WTC11 (cell line): ENCODE measurements at regions not wholly inside any gene's neighbourhood (a gene's known extent, or its start where the extent isn't known, plus 50 kb on each side); places are given as distances from the start of the nearest gene placed in this dataset.

Experiments
- ATAC-seq: fragments of 200-7000 bp; cut with Tn5 transposase; 2 replicates; pipeline ENCODE4 v1.10.0; 2021; ENCODE audit warnings: mild to moderate bottlenecking, moderate library complexity
- CTCF ChIA-PET: fragments of 300-600 bp; sonication (Branson Sonifier 250); formaldehyde crosslinking; loops from one replicate; lab custom pipeline; 2021; ENCODE audit warnings: antibody characterized with exemption; lab: Charles Lee
- POLR2A ChIA-PET: fragments of 350-600 bp; sonication (Branson Sonifier 250); formaldehyde crosslinking; loops from one replicate; lab custom pipeline; 2021; ENCODE audit warnings: antibody characterized with exemption; lab: Charles Lee
- DNase-seq: peaks from one replicate; pipeline ENCODE4 v3.0.0; 2021; ENCODE audit warnings: low spot score
- H3K27ac Mint-ChIP-seq: 2 replicates; pipeline ENCODE4 v1.8.0; 2021; ENCODE audit warnings: mixed read lengths
- H3K27me3 Mint-ChIP-seq: 2 replicates; pipeline ENCODE4 v1.8.0; 2021; ENCODE audit warnings: low read depth, mild to moderate bottlenecking, moderate library complexity, mixed read lengths
- H3K36me3 Mint-ChIP-seq: 2 replicates; pipeline ENCODE4 v1.8.0; 2021; ENCODE audit warnings: mixed read lengths
- H3K4me1 Mint-ChIP-seq: 2 replicates; pipeline ENCODE4 v1.8.0; 2022; ENCODE audit warnings: mixed read lengths
- H3K4me3 Mint-ChIP-seq: 2 replicates; pipeline ENCODE4 v1.8.0; 2021; ENCODE audit warnings: mild to moderate bottlenecking, moderate library complexity, mixed read lengths
- H3K9me3 Mint-ChIP-seq: 2 replicates; pipeline ENCODE4 v1.8.0; 2021; ENCODE audit warnings: mixed read lengths
- CBFB ChIP-seq: sonication (generic); formaldehyde crosslinking; IDR thresholded peaks from 2 replicates; pipeline ENCODE4 v1.8.1; 2022; ENCODE audit warnings: mild to moderate bottlenecking, low read depth, missing genetic modification reagents
- ELF4 ChIP-seq: sonication (generic); formaldehyde crosslinking; IDR thresholded peaks from 2 replicates; pipeline ENCODE4 v1.8.1; 2022; ENCODE audit warnings: low read depth, mild to moderate bottlenecking, moderate library complexity, missing genetic modification reagents
- ETV6 ChIP-seq: sonication (generic); formaldehyde crosslinking; IDR thresholded peaks from 2 replicates; pipeline ENCODE4 v1.8.1; 2022; ENCODE audit warnings: mild to moderate bottlenecking, missing genetic modification reagents
- FOXJ3 ChIP-seq: sonication (generic); formaldehyde crosslinking; IDR thresholded peaks from 2 replicates; pipeline ENCODE4 v1.9.0; 2021; ENCODE audit warnings: missing genetic modification reagents, mild to moderate bottlenecking, borderline replicate concordance
- GRHL2 ChIP-seq: fragments of 250-450 bp; sonication (Bioruptor Pico); IDR thresholded peaks from 2 replicates; pipeline ENCODE4 v1.8.0; 2022; ENCODE audit warnings: mild to moderate bottlenecking, moderate library complexity; ENCODE audit not compliant: insufficient replicate concordance, severe bottlenecking
- JAZF1 ChIP-seq: fragments of 250-450 bp; sonication (Bioruptor Pico); IDR thresholded peaks from 2 replicates; pipeline ENCODE4 v1.9.0; 2021; ENCODE audit warnings: moderate library complexity, mild to moderate bottlenecking, inconsistent platforms
- JUN ChIP-seq: sonication (generic); formaldehyde crosslinking; IDR thresholded peaks from 2 replicates; pipeline ENCODE4 v1.8.0; 2023; ENCODE audit warnings: mild to moderate bottlenecking, missing genetic modification reagents
- MYBL2 ChIP-seq: sonication (generic); formaldehyde crosslinking; IDR thresholded peaks from 2 replicates; pipeline ENCODE4 v1.8.1; 2023; ENCODE audit warnings: mild to moderate bottlenecking, moderate library complexity, missing genetic modification reagents
- NFYB ChIP-seq: sonication (generic); formaldehyde crosslinking; conservative IDR thresholded peaks from 2 replicates; pipeline ENCODE4 v1.8.0; 2022; ENCODE audit warnings: low read depth, missing genetic modification reagents
- NR1H2 ChIP-seq: sonication (generic); formaldehyde crosslinking; IDR thresholded peaks from 2 replicates; pipeline ENCODE4 v1.9.0; 2021; ENCODE audit warnings: mild to moderate bottlenecking, moderate library complexity, missing genetic modification reagents
- NR2C2 ChIP-seq: sonication (generic); formaldehyde crosslinking; IDR thresholded peaks from 2 replicates; pipeline ENCODE4 v1.8.0; 2022; ENCODE audit warnings: mild to moderate bottlenecking, missing genetic modification reagents
- NR3C1 ChIP-seq: sonication (generic); formaldehyde crosslinking; conservative IDR thresholded peaks from 2 replicates; pipeline ENCODE4 v1.8.1; 2023; ENCODE audit warnings: low read depth, mild to moderate bottlenecking, missing genetic modification reagents
- SOX15 ChIP-seq: fragments of 250-450 bp; sonication (Bioruptor Pico); IDR thresholded peaks from 2 replicates; pipeline ENCODE4 v1.9.0; 2021; ENCODE audit warnings: mild to moderate bottlenecking
- TEAD4 ChIP-seq: sonication (generic); formaldehyde crosslinking; IDR thresholded peaks from 2 replicates; pipeline ENCODE4 v1.8.0; 2022; ENCODE audit warnings: mild to moderate bottlenecking, missing genetic modification reagents
- ZNF121 ChIP-seq: sonication (generic); formaldehyde crosslinking; IDR thresholded peaks from 2 replicates; pipeline ENCODE4 v1.8.0; 2023; ENCODE audit warnings: missing genetic modification reagents
- ZNF416 ChIP-seq: fragments of 250-450 bp; sonication (Bioruptor Pico); IDR thresholded peaks from 2 replicates; pipeline ENCODE4 v1.9.0; 2021; ENCODE audit warnings: mild to moderate bottlenecking, inconsistent platforms
- ZNF423 ChIP-seq: fragments of 250-450 bp; sonication (Bioruptor Pico); IDR thresholded peaks from 2 replicates; pipeline ENCODE4 v2.1.2; 2022; ENCODE audit warnings: mild to moderate bottlenecking, moderate library complexity
- TF ChIP-seq, protein P1 (sequence below): sonication (generic); formaldehyde crosslinking; IDR thresholded peaks from 2 replicates; pipeline ENCODE4 v1.8.1; 2023; ENCODE audit warnings: mild to moderate bottlenecking, missing genetic modification reagents
- TF ChIP-seq, protein P2 (sequence below): sonication (generic); formaldehyde crosslinking; IDR thresholded peaks from 2 replicates; pipeline ENCODE4 v1.8.1; 2022; ENCODE audit warnings: low read depth, mild to moderate bottlenecking, moderate library complexity, missing genetic modification reagents, borderline replicate concordance
- TF ChIP-seq, protein P3 (sequence below): fragments of 250-450 bp; sonication (Bioruptor Pico); IDR thresholded peaks from 2 replicates; pipeline ENCODE4 v2.1.2; 2022; ENCODE audit warnings: mild to moderate bottlenecking, moderate library complexity
- TF ChIP-seq, protein P4 (sequence below): sonication (generic); formaldehyde crosslinking; conservative IDR thresholded peaks from 2 replicates; pipeline ENCODE4 v1.8.1; 2022; ENCODE audit warnings: mild to moderate bottlenecking, missing genetic modification reagents
- TF ChIP-seq, protein P5 (sequence below): sonication (generic); formaldehyde crosslinking; IDR thresholded peaks from 2 replicates; pipeline ENCODE4 v1.8.1; 2022; ENCODE audit warnings: mild to moderate bottlenecking, missing genetic modification reagents, moderate library complexity, borderline replicate concordance
- TF ChIP-seq, protein P6 (sequence below): sonication (generic); formaldehyde crosslinking; IDR thresholded peaks from 2 replicates; pipeline ENCODE4 v1.8.0; 2022; ENCODE audit warnings: mild to moderate bottlenecking, missing genetic modification reagents
- TF ChIP-seq, protein P7 (sequence below): fragments of 250-450 bp; sonication (Bioruptor Pico); IDR thresholded peaks from 2 replicates; pipeline ENCODE4 v1.9.0; 2021; ENCODE audit warnings: mild to moderate bottlenecking

DNA sequence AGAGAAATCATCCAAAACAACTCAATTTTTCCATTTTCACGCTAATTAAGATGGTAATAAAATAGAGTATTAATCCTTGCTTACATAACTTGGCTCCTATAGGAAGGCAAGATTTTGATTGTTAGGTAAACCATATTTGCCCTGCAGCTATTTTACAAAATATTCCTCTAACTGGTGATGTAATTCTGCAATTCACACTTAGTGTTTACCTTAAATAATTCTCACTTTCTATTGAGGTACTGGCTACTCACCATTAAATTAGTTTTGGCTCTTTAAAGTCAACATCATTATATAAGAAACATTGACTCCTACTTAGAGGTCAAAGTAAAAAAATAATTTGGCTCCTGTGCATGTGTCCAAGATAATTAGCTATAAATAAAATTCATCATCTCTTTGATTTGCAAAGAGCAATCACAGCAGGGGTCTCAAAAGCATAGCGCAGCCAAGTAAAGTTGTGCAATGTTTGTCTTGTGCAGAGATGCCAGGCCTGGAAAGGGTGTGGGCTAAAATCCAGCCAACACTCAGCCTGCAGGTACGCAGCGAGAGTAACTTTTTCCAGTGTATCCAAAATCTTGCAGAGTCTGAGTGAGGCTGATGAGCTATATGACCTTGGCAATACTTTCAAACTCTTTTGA is 501.2 kb downstream of the MMUT start:
- Mint-ChIP-seq H3K9me3 (no peaks in the 10 kb centered on the region), H3K4me1 (peaks cover 17% of the 10 kb centered on the region), H3K36me3 (no peaks in the 10 kb centered on the region), H3K4me3 (no peak overlapping the region), H3K27ac (no peak overlapping the region), H3K27me3 (no peaks in the 10 kb centered on the region)
- ATAC-seq (no peak), DNase-seq (no peak)
- ChIA-PET POLR2A (no interaction called here), CTCF (no interaction called here)
- TF ChIP-seq ZNF121 (CRISPR knock-in tag) (no peak), NR3C1 (CRISPR knock-in tag) (no peak), ELF4 (CRISPR knock-in tag) (no peak), SOX15 (CRISPR knock-in tag) (no peak)

DNA sequence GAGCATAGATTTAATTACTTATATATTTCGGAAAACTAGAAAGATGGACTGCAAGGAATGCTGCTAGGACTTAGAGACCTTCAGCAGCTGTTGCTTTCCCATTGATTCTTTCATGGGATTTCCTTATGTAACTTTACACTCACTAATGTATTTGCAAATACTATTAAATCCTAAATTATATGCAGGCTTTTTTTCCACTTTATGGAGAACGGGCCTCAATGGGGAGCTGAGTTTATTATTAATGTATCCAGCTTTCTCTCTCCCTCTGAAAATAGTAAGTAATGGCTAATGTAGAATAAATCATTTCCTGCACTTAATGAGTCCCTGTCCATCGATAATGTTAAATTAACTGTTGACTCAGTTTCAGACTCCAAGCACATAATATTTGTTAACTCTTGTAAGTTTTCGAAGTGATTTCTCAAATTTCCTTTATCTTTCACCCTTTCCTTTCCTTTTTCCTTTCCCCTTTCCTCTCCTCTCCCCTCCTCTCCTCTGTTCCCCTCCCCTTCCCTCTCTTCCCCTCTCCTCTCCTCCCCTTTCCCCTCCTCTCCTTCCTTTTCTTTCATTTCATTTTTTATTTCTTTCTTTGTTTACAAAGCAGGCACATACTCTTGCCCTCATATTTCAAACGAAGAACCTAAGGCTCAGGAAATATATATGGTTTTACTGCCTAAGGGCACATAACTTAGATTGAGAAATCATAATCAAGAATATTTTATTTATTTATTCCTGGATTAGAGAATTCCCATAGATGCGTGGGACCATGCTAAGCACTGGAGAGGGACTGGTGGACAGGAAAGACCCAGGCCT is 503.6 kb downstream of the MMUT start:
- Mint-ChIP-seq H3K27ac (no peak overlapping the region), H3K27me3 (no peaks in the 10 kb centered on the region), H3K4me1 (peaks cover 17% of the 10 kb centered on the region), H3K36me3 (no peaks in the 10 kb centered on the region), H3K4me3 (no peak overlapping the region), H3K9me3 (no peaks in the 10 kb centered on the region)
- DNase-seq, result no peak
- POLR2A ChIA-PET, result no interaction called here
- no peak for ATAC-seq
- CTCF ChIA-PET, result no interaction called here
- TF ChIP-seq NR1H2 (CRISPR knock-in tag), result no peak
- TF ChIP-seq ETV6, result no peak
- no peak for TF ChIP-seq CBFB (CRISPR knock-in tag)

DNA sequence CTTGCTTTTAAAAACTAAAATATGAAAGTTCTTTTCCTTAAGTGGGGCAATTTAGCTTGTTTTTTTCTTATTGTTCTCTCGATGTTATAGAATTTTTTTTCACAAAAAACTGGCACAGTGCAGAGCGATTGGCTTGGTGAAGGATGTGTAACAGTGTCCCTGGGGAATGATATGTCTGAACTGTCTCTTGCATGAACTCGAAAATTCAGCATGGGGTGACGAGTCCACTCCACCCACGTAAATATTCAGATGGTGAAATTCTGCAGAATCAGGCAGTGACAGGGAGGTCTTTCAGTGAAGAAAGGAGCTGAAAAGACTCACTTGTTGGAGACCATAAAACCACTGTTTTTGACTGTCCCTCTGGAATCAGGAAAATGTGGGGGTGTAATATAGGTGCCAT is 505.3 kb downstream of the MMUT start:
- Mint-ChIP-seq H3K4me1 (peaks cover 14% of the 10 kb centered on the region), H3K9me3 (no peaks in the 10 kb centered on the region), H3K27me3 (no peaks in the 10 kb centered on the region), H3K27ac (no peak overlapping the region), H3K4me3 (no peak overlapping the region), H3K36me3 (no peaks in the 10 kb centered on the region)
- ChIA-PET CTCF (no interaction called here), POLR2A (no interaction called here)
- ATAC-seq (no peak), DNase-seq (no peak)
- TF ChIP-seq, protein P1, sequence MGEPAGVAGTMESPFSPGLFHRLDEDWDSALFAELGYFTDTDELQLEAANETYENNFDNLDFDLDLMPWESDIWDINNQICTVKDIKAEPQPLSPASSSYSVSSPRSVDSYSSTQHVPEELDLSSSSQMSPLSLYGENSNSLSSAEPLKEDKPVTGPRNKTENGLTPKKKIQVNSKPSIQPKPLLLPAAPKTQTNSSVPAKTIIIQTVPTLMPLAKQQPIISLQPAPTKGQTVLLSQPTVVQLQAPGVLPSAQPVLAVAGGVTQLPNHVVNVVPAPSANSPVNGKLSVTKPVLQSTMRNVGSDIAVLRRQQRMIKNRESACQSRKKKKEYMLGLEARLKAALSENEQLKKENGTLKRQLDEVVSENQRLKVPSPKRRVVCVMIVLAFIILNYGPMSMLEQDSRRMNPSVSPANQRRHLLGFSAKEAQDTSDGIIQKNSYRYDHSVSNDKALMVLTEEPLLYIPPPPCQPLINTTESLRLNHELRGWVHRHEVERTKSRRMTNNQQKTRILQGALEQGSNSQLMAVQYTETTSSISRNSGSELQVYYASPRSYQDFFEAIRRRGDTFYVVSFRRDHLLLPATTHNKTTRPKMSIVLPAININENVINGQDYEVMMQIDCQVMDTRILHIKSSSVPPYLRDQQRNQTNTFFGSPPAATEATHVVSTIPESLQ (CRISPR knock-in tag), result no peak
- TF ChIP-seq TEAD4 (CRISPR knock-in tag) (no peak), ZNF416 (CRISPR knock-in tag) (no peak), CBFB (CRISPR knock-in tag) (no peak), FOXJ3 (CRISPR knock-in tag) (no peak), JAZF1 (CRISPR knock-in tag) (no peak), JUN (CRISPR knock-in tag) (no peak), ZNF423 (CRISPR knock-in tag) (no peak), NR2C2 (no peak), MYBL2 (no peak), NFYB (CRISPR knock-in tag) (no peak), GRHL2 (no peak)
- TF ChIP-seq, protein P2, sequence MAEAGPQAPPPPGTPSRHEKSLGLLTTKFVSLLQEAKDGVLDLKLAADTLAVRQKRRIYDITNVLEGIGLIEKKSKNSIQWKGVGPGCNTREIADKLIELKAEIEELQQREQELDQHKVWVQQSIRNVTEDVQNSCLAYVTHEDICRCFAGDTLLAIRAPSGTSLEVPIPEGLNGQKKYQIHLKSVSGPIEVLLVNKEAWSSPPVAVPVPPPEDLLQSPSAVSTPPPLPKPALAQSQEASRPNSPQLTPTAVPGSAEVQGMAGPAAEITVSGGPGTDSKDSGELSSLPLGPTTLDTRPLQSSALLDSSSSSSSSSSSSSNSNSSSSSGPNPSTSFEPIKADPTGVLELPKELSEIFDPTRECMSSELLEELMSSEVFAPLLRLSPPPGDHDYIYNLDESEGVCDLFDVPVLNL, result no peak
- TF ChIP-seq, protein P3, sequence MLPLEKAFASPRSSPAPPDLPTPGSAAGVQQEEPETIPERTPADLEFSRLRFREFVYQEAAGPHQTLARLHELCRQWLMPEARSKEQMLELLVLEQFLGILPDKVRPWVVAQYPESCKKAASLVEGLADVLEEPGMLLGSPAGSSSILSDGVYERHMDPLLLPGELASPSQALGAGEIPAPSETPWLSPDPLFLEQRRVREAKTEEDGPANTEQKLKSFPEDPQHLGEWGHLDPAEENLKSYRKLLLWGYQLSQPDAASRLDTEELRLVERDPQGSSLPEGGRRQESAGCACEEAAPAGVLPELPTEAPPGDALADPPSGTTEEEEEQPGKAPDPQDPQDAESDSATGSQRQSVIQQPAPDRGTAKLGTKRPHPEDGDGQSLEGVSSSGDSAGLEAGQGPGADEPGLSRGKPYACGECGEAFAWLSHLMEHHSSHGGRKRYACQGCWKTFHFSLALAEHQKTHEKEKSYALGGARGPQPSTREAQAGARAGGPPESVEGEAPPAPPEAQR (CRISPR knock-in tag), result no peak
- TF ChIP-seq, protein P4, sequence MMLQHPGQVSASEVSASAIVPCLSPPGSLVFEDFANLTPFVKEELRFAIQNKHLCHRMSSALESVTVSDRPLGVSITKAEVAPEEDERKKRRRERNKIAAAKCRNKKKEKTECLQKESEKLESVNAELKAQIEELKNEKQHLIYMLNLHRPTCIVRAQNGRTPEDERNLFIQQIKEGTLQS (CRISPR knock-in tag), result no peak
- TF ChIP-seq, protein P5, sequence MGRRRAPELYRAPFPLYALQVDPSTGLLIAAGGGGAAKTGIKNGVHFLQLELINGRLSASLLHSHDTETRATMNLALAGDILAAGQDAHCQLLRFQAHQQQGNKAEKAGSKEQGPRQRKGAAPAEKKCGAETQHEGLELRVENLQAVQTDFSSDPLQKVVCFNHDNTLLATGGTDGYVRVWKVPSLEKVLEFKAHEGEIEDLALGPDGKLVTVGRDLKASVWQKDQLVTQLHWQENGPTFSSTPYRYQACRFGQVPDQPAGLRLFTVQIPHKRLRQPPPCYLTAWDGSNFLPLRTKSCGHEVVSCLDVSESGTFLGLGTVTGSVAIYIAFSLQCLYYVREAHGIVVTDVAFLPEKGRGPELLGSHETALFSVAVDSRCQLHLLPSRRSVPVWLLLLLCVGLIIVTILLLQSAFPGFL (CRISPR knock-in tag), result no peak
- TF ChIP-seq, protein P6, sequence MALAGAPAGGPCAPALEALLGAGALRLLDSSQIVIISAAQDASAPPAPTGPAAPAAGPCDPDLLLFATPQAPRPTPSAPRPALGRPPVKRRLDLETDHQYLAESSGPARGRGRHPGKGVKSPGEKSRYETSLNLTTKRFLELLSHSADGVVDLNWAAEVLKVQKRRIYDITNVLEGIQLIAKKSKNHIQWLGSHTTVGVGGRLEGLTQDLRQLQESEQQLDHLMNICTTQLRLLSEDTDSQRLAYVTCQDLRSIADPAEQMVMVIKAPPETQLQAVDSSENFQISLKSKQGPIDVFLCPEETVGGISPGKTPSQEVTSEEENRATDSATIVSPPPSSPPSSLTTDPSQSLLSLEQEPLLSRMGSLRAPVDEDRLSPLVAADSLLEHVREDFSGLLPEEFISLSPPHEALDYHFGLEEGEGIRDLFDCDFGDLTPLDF, result no peak
- TF ChIP-seq, protein P7, sequence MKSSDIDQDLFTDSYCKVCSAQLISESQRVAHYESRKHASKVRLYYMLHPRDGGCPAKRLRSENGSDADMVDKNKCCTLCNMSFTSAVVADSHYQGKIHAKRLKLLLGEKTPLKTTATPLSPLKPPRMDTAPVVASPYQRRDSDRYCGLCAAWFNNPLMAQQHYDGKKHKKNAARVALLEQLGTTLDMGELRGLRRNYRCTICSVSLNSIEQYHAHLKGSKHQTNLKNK (CRISPR knock-in tag), result no peak
